ENCODE measurements at regions not wholly inside any gene's neighbourhood (a gene's known extent, or its start where the extent isn't known, plus 50 kb on each side); places are given as distances from the start of the nearest gene placed in this dataset.

GRCh38 chr3:103033841-103034240 is 599.0 kb downstream of the ZPLD1 start:
- TF ChIP-seq, protein P1, sequence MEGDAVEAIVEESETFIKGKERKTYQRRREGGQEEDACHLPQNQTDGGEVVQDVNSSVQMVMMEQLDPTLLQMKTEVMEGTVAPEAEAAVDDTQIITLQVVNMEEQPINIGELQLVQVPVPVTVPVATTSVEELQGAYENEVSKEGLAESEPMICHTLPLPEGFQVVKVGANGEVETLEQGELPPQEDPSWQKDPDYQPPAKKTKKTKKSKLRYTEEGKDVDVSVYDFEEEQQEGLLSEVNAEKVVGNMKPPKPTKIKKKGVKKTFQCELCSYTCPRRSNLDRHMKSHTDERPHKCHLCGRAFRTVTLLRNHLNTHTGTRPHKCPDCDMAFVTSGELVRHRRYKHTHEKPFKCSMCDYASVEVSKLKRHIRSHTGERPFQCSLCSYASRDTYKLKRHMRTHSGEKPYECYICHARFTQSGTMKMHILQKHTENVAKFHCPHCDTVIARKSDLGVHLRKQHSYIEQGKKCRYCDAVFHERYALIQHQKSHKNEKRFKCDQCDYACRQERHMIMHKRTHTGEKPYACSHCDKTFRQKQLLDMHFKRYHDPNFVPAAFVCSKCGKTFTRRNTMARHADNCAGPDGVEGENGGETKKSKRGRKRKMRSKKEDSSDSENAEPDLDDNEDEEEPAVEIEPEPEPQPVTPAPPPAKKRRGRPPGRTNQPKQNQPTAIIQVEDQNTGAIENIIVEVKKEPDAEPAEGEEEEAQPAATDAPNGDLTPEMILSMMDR (IDR thresholded peaks at IDR 0.05): no peak
- no peak for ATAC-seq (ENCODE audit: low FRiP score)
- DNase-seq (ENCODE audit: low spot score): no peak

GRCh38 chr3:103047640-103048039 is 612.8 kb downstream of the ZPLD1 start:
- DNase-seq (ENCODE audit: low spot score): no peak
- TF ChIP-seq, protein P1 (IDR thresholded peaks at IDR 0.05): no peak
- ATAC-seq (ENCODE audit: low FRiP score): no peak

GRCh38 chr3:103048068-103048722 is 613.4 kb downstream of the ZPLD1 start:
- TF ChIP-seq, protein P1 (IDR thresholded peaks at IDR 0.05): no peak
- DNase-seq (ENCODE audit: low spot score) (no peak), ATAC-seq (ENCODE audit: low FRiP score) (no peak)

GRCh38 chr3:103052236-103052830 is 617.5 kb downstream of the ZPLD1 start:
- DNase-seq (ENCODE audit: low spot score): peak; percentile 35
- TF ChIP-seq, protein P1 (IDR thresholded peaks at IDR 0.05): no peak
- ATAC-seq (ENCODE audit: low FRiP score): peak; percentile 46

DNA sequence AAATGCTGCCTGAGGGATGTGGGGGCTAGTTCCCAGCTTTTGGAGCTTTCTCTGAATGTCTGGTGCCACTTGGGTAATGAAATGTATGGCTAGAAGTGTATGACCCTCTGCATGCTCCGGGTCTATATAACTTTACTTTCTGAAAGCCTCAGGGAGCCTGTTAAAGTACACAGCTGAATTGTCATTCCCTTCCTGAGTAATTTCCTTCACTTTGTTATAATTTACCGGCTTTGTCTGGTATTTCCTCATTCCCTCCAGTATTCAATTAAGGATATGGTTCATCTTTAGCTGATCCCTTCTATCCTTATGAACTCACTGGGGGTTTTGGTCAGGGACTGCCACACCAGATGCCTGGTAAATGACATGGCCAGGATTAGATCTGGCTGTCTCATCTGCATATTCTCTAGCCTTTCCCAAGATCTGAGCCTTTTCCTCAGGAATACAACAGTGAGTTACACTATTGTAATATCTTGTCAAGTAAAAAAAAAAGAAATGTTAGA is 620.3 kb downstream of the ZPLD1 start:
- ATAC-seq (ENCODE audit: low FRiP score) (no peak), DNase-seq (ENCODE audit: low spot score) (no peak)
- TF ChIP-seq, protein P1 (IDR thresholded peaks at IDR 0.05): no peak

GRCh38 chr3:103056542-103056941 is 621.7 kb downstream of the ZPLD1 start:
- no peak for DNase-seq (ENCODE audit: low spot score)
- ATAC-seq (ENCODE audit: low FRiP score): no peak
- TF ChIP-seq, protein P1 (IDR thresholded peaks at IDR 0.05): no peak

GRCh38 chr3:103057003-103057402 is 622.2 kb downstream of the ZPLD1 start:
- DNase-seq (ENCODE audit: low spot score) (no peak), ATAC-seq (ENCODE audit: low FRiP score) (no peak)
- TF ChIP-seq, protein P1 (IDR thresholded peaks at IDR 0.05): no peak
